ENCODE measurements at regions not wholly inside any gene's neighbourhood (a gene's known extent, or its start where the extent isn't known, plus 50 kb on each side); places are given as distances from the start of the nearest gene placed in this dataset.

- no peak overlapping the region for H3K27ac ChIP-seq
- no peaks in the 10 kb centered on the region for H3K9me3 ChIP-seq (replicated peaks in 1 of 3)
- no peak for TF ChIP-seq CTCF (IDR thresholded peaks at IDR 0.05)
- TF ChIP-seq POLR2A (IDR thresholded peaks at IDR 0.05) = no peak
- no peaks in the 10 kb centered on the region for H3K27me3 ChIP-seq
- 56 to 64% (median 64%) methylated on average over 4 of the region's 4 CpGs for WGBS, 4 donors
- intact Hi-C loops (cut with DNase I) = no loop called here
- no peak overlapping the region for H3K4me3 ChIP-seq
- no peaks in the 10 kb centered on the region for H3K36me3 ChIP-seq (replicated peaks in 1 of 2)
- H3K4me1 ChIP-seq (replicated peaks in 1 of 2) = no peaks in the 10 kb centered on the region
- DNase-seq = no peak
Observed at GRCh38 chr13:84290386-84290785, 408.1 kb upstream of the SLITRK1 start.

GRCh38 chr13:84279166-84279565, 396.9 kb upstream of the SLITRK1 start:
- TF ChIP-seq POLR2A (IDR thresholded peaks at IDR 0.05) (no peak), CTCF (IDR thresholded peaks at IDR 0.05) (no peak)
- no peaks in the 10 kb centered on the region for H3K4me1 ChIP-seq (replicated peaks in 1 of 2)
- intact Hi-C loops (cut with DNase I) = no loop called here
- no peak overlapping the region for H3K4me3 ChIP-seq
- no peaks in the 10 kb centered on the region for H3K9me3 ChIP-seq (replicated peaks in 1 of 3)
- DNase-seq = no peak
- 78 to 91% (median 82%) methylated on average over 2 of the region's 2 CpGs for WGBS, 4 donors
- H3K27me3 ChIP-seq = no peaks in the 10 kb centered on the region
- H3K27ac ChIP-seq = no peak overlapping the region
- H3K36me3 ChIP-seq (replicated peaks in 1 of 2) = no peaks in the 10 kb centered on the region

GRCh38 chr13:84272877-84273562, 390.7 kb upstream of the SLITRK1 start:
- Histone ChIP-seq H3K4me1 (replicated peaks in 1 of 2) (no peaks in the 10 kb centered on the region), H3K27me3 (no peaks in the 10 kb centered on the region), H3K36me3 (replicated peaks in 1 of 2) (no peaks in the 10 kb centered on the region), H3K9me3 (replicated peaks in 1 of 3) (no peaks in the 10 kb centered on the region), H3K4me3 (no peak overlapping the region), H3K27ac (no peak overlapping the region)
- intact Hi-C loops (cut with DNase I) = no loop called here
- 65 to 80% (median 76%) methylated on average over 6 of the region's 6 CpGs for WGBS, 4 donors
- no peak for DNase-seq
- no peak for TF ChIP-seq POLR2A (IDR thresholded peaks at IDR 0.05)
- no peak for TF ChIP-seq CTCF (IDR thresholded peaks at IDR 0.05)

- intact Hi-C loops (cut with DNase I) = no loop called here
- no peak overlapping the region for H3K4me3 ChIP-seq
- no peak overlapping the region for H3K27ac ChIP-seq
- 67 to 71% (median 67%) methylated on average over 6 of the region's 6 CpGs for WGBS, 4 donors
- no peaks in the 10 kb centered on the region for H3K27me3 ChIP-seq
- H3K4me1 ChIP-seq (replicated peaks in 1 of 2) = no peaks in the 10 kb centered on the region
- no peak for DNase-seq
- H3K36me3 ChIP-seq (replicated peaks in 1 of 2) = no peaks in the 10 kb centered on the region
- TF ChIP-seq POLR2A (IDR thresholded peaks at IDR 0.05) (no peak), CTCF (IDR thresholded peaks at IDR 0.05) (no peak)
- no peaks in the 10 kb centered on the region for H3K9me3 ChIP-seq (replicated peaks in 1 of 3)
Observed at GRCh38 chr13:84265257-84265764, 383.0 kb upstream of the SLITRK1 start.

Data from adrenal gland (tissue), 9 donors.